ENCODE measurements at regions not wholly inside any gene's neighbourhood (a gene's known extent, or its start where the extent isn't known, plus 50 kb on each side); places are given as distances from the start of the nearest gene placed in this dataset.
A peak's percentile ranks its signal among the peaks of the same experiment; 100 is the strongest.

- DNase-seq: peak; percentile 85
These were observed 478.2 kb upstream of the CITED2 start for GRCh38 chr6:139852488-139853140.

- no peak for DNase-seq
These were observed 477.6 kb upstream of the CITED2 start for GRCh38 chr6:139852067-139852466.

- DNase-seq: no peak
These were observed 476.8 kb upstream of the CITED2 start for GRCh38 chr6:139851206-139851605.

- no peak for DNase-seq
These were observed 476.1 kb upstream of the CITED2 start for GRCh38 chr6:139850512-139850911.

GRCh38 chr6:139847457-139847813, 473.0 kb upstream of the CITED2 start:
- DNase-seq: no peak

GRCh38 chr6:139846538-139847456, 472.3 kb upstream of the CITED2 start:
- no peak for DNase-seq

- no peak for DNase-seq
These were observed 470.5 kb upstream of the CITED2 start for GRCh38 chr6:139844907-139845306.

- no peak for DNase-seq
These were observed 467.4 kb upstream of the CITED2 start for GRCh38 chr6:139841794-139842215.

GRCh38 chr6:139839506-139840156, 465.2 kb upstream of the CITED2 start:
- DNase-seq: no peak

- DNase-seq: no peak
These were observed 459.8 kb upstream of the CITED2 start for GRCh38 chr6:139834232-139834631.

GRCh38 chr6:139833592-139833991, 459.1 kb upstream of the CITED2 start:
- no peak for DNase-seq

- no peak for DNase-seq
These were observed 458.3 kb upstream of the CITED2 start for GRCh38 chr6:139832493-139833305.

- no peak for DNase-seq
These were observed 455.1 kb upstream of the CITED2 start for GRCh38 chr6:139829576-139829975.

GRCh38 chr6:139828751-139829519, 454.5 kb upstream of the CITED2 start:
- no peak for DNase-seq

- no peak for DNase-seq
These were observed 451.5 kb upstream of the CITED2 start for GRCh38 chr6:139825935-139826374.

- DNase-seq: no peak
These were observed 450.4 kb upstream of the CITED2 start for GRCh38 chr6:139824864-139825263.

GRCh38 chr6:139823808-139824126, 449.3 kb upstream of the CITED2 start:
- no peak for DNase-seq

GRCh38 chr6:139823099-139823807, 448.8 kb upstream of the CITED2 start:
- DNase-seq: no peak

GRCh38 chr6:139821676-139822223, 447.3 kb upstream of the CITED2 start:
- DNase-seq: peak; percentile 33

GRCh38 chr6:139820210-139820609, 445.8 kb upstream of the CITED2 start:
- peak; percentile 95 for DNase-seq

GRCh38 chr6:139819776-139820175, 445.3 kb upstream of the CITED2 start:
- DNase-seq: no peak

Data from fibroblast of skin of right biceps (primary cell).